ENCODE measurements at regions not wholly inside any gene's neighbourhood (a gene's known extent, or its start where the extent isn't known, plus 50 kb on each side); places are given as distances from the start of the nearest gene placed in this dataset.

- H3K9me3 Mint-ChIP-seq = no peaks in the 10 kb centered on the region
- no peaks in the 10 kb centered on the region for H3K36me3 Mint-ChIP-seq (ENCODE audit: low read depth)
- H3K27ac Mint-ChIP-seq = no peak overlapping the region
- H3K4me1 Mint-ChIP-seq = no peaks in the 10 kb centered on the region
- H3K4me3 Mint-ChIP-seq = no peak overlapping the region
- no peaks in the 10 kb centered on the region for H3K27me3 Mint-ChIP-seq (ENCODE audit: low read depth, poor library complexity)
- DNase-seq = no peak
- no peak for TF ChIP-seq CTCF (IDR thresholded peaks at IDR 0.05)
Measured at GRCh38 chrX:7223271-7223670, 75.3 kb upstream of the PUDP start.

- Mint-ChIP-seq H3K36me3 (ENCODE audit: low read depth) (no peaks in the 10 kb centered on the region), H3K27ac (no peak overlapping the region), H3K9me3 (no peaks in the 10 kb centered on the region), H3K4me1 (no peaks in the 10 kb centered on the region), H3K27me3 (ENCODE audit: low read depth, poor library complexity) (peaks cover 3% of the 10 kb centered on the region), H3K4me3 (no peak overlapping the region)
- DNase-seq = no peak
- TF ChIP-seq CTCF (IDR thresholded peaks at IDR 0.05) = no peak
Measured at GRCh38 chrX:7220121-7220520, 72.2 kb upstream of the PUDP start.

- Mint-ChIP-seq H3K27me3 (ENCODE audit: low read depth, poor library complexity) (peaks cover 3% of the 10 kb centered on the region), H3K36me3 (ENCODE audit: low read depth) (no peaks in the 10 kb centered on the region), H3K4me3 (no peak overlapping the region), H3K4me1 (no peaks in the 10 kb centered on the region), H3K9me3 (no peaks in the 10 kb centered on the region), H3K27ac (no peak overlapping the region)
- TF ChIP-seq CTCF (IDR thresholded peaks at IDR 0.05) = no peak
- no peak for DNase-seq
Measured at GRCh38 chrX:7219153-7219705, 71.3 kb upstream of the PUDP start.

- DNase-seq = no peak
- no peaks in the 10 kb centered on the region for H3K36me3 Mint-ChIP-seq (ENCODE audit: low read depth)
- H3K27ac Mint-ChIP-seq = no peak overlapping the region
- no peaks in the 10 kb centered on the region for H3K4me1 Mint-ChIP-seq
- no peak for TF ChIP-seq CTCF (IDR thresholded peaks at IDR 0.05)
- peaks cover 3% of the 10 kb centered on the region for H3K27me3 Mint-ChIP-seq (ENCODE audit: low read depth, poor library complexity)
- H3K4me3 Mint-ChIP-seq = no peak overlapping the region
- no peaks in the 10 kb centered on the region for H3K9me3 Mint-ChIP-seq
Measured at GRCh38 chrX:7218321-7219152, 70.6 kb upstream of the PUDP start.

- no peak for DNase-seq
- Mint-ChIP-seq H3K27ac (no peak overlapping the region), H3K36me3 (ENCODE audit: low read depth) (no peaks in the 10 kb centered on the region), H3K27me3 (ENCODE audit: low read depth, poor library complexity) (peaks cover 3% of the 10 kb centered on the region), H3K4me1 (no peaks in the 10 kb centered on the region), H3K9me3 (no peaks in the 10 kb centered on the region), H3K4me3 (no peak overlapping the region)
- TF ChIP-seq CTCF (IDR thresholded peaks at IDR 0.05) = no peak
Measured at GRCh38 chrX:7216981-7217587, 69.1 kb upstream of the PUDP start.

Data from nephron progenitor cell (in vitro differentiated cells).